ENCODE measurements at regions not wholly inside any gene's neighbourhood (a gene's known extent, or its start where the extent isn't known, plus 50 kb on each side); places are given as distances from the start of the nearest gene placed in this dataset.

DNA sequence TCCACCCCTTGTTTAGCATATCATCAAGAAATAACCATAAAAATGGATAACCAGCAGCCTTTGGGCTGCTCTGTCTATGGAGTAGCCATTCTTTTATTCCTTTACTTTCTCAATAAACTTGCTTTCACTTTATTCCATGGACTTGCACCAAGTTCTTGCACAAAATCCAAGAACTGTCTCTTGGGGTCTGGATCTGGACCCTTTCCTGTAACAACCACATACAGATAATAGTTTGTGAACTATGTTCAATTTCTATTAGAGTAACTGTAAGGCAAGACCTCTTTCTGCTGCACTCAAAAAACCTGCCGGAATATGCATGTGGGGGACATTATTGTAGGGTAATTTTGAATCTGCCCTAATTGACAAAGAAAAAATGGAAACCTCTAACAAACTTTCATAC lies 66.9 kb upstream of the TMEM215 start:
- TF ChIP-seq OSR1 (CRISPR knock-in tag; IDR thresholded peaks at IDR 0.05) (no peak), ZNF8 (CRISPR knock-in tag; IDR thresholded peaks at IDR 0.05) (no peak), PPARA (CRISPR knock-in tag; IDR thresholded peaks at IDR 0.05; ENCODE audit: borderline replicate concordance) (no peak), RARB (CRISPR knock-in tag; IDR thresholded peaks at IDR 0.05) (no peak), TCF4 (CRISPR knock-in tag; IDR thresholded peaks at IDR 0.05; ENCODE audit: borderline replicate concordance) (no peak), ESRRG (CRISPR knock-in tag; IDR thresholded peaks at IDR 0.05) (no peak), ZC3H10 (CRISPR knock-in tag; IDR thresholded peaks at IDR 0.05) (no peak), ISL1 (CRISPR knock-in tag; IDR thresholded peaks at IDR 0.05) (no peak), ZFP30 (CRISPR knock-in tag; IDR thresholded peaks at IDR 0.05) (no peak)
- TF ChIP-seq, protein P1, sequence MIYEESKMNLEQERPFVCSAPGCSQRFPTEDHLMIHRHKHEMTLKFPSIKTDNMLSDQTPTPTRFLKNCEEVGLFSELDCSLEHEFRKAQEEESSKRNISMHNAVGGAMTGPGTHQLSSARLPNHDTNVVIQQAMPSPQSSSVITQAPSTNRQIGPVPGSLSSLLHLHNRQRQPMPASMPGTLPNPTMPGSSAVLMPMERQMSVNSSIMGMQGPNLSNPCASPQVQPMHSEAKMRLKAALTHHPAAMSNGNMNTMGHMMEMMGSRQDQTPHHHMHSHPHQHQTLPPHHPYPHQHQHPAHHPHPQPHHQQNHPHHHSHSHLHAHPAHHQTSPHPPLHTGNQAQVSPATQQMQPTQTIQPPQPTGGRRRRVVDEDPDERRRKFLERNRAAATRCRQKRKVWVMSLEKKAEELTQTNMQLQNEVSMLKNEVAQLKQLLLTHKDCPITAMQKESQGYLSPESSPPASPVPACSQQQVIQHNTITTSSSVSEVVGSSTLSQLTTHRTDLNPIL (CRISPR knock-in tag; IDR thresholded peaks at IDR 0.05; ENCODE audit: low read depth): no peak
- TF ChIP-seq, protein P2, sequence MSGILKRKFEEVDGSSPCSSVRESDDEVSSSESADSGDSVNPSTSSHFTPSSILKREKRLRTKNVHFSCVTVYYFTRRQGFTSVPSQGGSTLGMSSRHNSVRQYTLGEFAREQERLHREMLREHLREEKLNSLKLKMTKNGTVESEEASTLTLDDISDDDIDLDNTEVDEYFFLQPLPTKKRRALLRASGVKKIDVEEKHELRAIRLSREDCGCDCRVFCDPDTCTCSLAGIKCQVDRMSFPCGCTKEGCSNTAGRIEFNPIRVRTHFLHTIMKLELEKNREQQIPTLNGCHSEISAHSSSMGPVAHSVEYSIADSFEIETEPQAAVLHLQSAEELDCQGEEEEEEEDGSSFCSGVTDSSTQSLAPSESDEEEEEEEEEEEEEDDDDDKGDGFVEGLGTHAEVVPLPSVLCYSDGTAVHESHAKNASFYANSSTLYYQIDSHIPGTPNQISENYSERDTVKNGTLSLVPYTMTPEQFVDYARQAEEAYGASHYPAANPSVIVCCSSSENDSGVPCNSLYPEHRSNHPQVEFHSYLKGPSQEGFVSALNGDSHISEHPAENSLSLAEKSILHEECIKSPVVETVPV (CRISPR knock-in tag; IDR thresholded peaks at IDR 0.05): no peak
- TF ChIP-seq, protein P3, sequence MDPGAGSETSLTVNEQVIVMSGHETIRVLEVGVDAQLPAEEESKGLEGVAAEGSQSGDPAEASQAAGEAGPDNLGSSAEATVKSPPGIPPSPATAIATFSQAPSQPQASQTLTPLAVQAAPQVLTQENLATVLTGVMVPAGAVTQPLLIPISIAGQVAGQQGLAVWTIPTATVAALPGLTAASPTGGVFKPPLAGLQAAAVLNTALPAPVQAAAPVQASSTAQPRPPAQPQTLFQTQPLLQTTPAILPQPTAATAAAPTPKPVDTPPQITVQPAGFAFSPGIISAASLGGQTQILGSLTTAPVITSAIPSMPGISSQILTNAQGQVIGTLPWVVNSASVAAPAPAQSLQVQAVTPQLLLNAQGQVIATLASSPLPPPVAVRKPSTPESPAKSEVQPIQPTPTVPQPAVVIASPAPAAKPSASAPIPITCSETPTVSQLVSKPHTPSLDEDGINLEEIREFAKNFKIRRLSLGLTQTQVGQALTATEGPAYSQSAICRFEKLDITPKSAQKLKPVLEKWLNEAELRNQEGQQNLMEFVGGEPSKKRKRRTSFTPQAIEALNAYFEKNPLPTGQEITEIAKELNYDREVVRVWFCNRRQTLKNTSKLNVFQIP (CRISPR knock-in tag; IDR thresholded peaks at IDR 0.05; ENCODE audit: borderline replicate concordance, low read depth): no peak
- TF ChIP-seq, protein P4, sequence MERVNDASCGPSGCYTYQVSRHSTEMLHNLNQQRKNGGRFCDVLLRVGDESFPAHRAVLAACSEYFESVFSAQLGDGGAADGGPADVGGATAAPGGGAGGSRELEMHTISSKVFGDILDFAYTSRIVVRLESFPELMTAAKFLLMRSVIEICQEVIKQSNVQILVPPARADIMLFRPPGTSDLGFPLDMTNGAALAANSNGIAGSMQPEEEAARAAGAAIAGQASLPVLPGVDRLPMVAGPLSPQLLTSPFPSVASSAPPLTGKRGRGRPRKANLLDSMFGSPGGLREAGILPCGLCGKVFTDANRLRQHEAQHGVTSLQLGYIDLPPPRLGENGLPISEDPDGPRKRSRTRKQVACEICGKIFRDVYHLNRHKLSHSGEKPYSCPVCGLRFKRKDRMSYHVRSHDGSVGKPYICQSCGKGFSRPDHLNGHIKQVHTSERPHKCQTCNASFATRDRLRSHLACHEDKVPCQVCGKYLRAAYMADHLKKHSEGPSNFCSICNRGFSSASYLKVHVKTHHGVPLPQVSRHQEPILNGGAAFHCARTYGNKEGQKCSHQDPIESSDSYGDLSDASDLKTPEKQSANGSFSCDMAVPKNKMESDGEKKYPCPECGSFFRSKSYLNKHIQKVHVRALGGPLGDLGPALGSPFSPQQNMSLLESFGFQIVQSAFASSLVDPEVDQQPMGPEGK (CRISPR knock-in tag; IDR thresholded peaks at IDR 0.05; ENCODE audit: borderline replicate concordance): no peak
